ENCODE measurements at regions not wholly inside any gene's neighbourhood (a gene's known extent, or its start where the extent isn't known, plus 50 kb on each side); places are given as distances from the start of the nearest gene placed in this dataset.
A peak's percentile ranks its signal among the peaks of the same experiment; 100 is the strongest.
"Not testable (repeated sequence)": the region's sequence is repeated elsewhere in the genome, so short reads cannot be mapped to it uniquely, and the experiment has no call there.

DNA sequence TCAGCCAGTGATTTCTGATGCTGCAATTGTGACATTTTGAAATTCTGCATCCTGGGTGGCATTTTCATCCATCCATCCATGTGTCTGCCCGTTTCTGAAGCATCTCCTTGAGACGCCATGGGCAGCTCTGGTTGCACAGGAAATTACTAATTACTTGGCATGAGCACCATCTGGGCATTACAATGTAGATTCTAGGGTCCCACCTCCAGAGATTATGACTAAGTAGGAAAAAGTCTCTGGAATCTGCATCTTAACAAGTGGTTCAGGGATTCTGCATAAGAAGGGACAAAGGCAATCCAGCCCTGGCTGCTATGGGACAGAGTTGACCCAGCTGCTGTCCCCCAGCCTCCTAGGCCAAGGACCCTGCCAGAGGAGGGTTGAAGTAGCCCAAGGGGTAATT is 65.3 kb downstream of the CUZD1 start:
- DNase-seq = no peak

DNA sequence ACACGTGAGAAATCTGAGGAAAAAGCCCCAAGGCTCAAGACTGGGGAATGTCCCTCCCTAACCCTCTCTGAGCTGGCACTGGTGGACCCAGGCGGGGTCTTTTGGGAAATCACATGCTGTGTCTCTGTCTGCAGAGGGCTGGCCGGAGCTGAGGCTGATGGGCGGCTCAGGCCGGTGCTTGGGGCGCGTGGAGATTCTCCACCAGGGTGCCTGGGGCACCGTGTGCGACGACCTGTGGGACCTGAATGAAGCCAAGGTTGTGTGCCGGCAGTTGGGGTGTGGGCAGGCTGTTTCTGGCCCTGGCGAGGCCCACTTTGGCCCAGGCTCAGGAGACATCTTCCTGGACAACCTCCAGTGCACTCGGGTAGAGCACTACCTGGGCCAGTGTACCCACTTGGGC is 65.7 kb downstream of the CUZD1 start:
- DNase-seq = no peak

DNA sequence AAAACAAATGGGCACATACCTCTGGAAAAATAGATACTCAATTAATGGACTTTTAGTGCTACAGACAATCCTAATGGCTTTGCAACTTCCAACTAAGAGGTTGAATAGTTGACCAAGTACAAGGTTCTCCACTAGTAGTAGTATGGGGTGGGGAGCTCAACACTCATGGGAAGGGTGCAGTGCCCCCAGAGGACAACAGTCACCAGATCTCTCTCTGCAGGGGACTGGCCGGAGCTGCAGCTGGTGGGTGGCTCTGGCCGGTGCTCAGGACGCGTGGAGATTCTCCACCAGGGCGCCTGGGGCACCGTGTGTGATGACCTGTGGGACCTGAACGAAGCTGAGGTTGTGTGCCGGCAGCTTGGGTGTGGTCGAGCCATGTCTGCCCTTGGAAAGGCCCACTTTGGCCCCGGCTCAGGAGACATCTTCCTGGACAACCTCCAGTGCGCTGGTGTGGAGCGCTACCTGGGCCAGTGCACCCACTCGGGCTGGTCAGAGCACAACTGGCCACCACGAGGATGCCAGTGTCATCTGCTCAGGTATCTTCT is 68.1 kb downstream of the CUZD1 start:
- no peak for DNase-seq

DNA sequence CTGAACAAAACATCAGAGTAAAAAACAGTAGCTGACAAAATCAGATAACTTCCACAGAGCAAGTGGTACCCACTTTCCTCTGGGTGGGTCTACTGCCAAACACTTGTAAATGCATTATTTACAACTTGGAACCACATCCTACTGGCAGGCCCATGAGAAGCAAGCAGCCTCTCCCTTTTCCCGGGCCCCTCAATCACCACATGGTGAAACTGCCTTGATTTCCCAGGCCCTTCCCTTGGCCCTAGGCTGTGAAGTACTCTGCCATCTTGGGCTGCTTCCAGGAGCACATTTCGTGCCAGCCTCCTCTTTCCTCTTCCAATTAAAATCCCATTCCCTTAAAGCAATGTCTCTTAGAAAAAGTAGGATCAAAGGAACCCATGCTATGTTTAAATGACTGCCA is 71.4 kb downstream of the CUZD1 start:
- peak; percentile 1 for DNase-seq

DNA sequence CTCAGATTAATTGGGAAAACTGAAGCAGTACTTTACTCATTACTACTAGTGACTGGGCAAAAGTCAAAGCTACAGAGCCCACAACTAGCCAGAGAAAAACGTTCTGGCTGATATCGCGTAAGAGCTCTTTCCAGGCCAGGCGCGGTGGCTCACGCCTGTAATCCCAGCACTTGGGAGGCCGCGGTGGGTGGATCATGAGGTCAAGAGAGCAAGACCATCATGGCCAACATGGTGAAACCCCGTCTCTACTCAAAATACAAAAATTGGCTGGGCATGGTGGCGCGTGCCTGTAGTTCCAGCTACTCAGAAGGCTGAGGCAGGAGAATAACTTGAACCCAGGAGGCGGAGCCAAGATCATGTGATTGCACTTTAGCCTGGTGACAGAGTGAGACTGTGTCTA is 71.8 kb upstream of the C10orf120 start:
- not testable (repeated sequence) for DNase-seq

DNA sequence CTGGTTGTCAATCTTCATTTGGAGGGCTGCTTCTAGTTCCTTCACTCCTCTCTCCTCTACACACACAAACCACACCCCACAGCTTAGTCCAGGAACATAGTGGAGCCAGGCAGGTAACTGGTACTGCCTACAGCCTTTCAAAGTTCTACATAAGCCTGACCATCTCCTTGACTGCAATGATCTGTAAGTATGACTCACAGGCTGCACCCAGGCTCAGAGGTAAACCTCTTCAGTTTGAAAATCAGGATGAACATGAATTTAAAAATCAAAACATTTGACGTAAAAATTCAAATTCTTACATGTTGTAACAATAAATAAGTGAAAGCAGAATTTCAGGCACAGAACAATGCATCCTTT is 68.7 kb upstream of the C10orf120 start:
- no peak for DNase-seq

DNA sequence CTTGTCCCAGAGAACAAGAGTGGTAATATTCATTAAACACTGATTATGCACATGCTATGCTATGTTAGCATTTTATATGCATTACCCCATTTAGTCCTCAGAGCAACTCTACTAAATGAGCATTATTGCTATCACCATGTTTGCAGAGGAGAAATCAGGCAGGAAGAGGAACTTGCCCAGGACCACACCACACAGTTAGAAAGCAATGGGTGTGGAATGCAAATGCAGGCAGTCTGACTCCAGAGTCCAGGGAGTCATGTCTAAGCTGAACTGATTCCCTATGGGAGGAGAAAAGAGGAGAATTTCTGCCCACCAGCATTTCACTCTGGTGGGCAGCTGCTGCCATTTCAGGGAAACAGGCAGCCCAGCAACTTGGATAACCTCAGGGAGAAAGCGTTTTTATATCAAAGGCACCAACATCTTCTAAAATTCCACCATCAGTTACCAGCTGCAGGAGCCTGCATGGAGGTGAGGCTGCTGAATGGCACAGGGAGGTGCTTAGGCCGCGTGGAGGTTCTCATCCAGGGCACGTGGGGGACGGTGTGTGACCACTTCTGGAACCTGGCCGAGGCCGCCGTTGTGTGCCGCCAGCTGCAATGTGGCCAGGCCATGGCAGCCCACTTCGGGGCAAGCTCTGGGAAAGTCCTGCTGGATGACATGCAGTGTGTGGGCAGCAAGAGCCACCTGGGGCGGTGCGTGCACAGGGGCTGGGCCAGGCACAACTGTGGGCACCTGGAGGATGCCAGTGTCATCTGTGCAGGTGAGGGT is 68.2 kb upstream of the C10orf120 start:
- DNase-seq = no peak

DNA sequence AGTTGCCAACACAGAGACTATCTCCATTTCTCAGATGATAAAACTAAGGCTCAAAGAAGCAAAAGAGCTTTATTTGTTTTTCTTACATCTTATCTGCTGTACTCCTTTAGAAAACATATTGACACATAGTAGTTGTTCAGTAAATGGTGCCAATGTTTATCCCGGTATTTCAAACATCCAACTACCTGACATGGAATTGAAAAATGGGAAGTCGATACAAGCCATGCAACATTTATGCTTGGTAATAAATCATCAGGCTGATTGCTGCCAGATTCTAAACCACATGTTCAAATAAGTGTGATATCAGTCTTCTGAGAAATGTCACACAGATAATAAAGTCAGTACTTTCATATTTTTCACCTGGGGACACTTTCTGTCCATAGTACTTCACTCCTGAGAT is 65.8 kb upstream of the C10orf120 start:
- DNase-seq = no peak

DNA sequence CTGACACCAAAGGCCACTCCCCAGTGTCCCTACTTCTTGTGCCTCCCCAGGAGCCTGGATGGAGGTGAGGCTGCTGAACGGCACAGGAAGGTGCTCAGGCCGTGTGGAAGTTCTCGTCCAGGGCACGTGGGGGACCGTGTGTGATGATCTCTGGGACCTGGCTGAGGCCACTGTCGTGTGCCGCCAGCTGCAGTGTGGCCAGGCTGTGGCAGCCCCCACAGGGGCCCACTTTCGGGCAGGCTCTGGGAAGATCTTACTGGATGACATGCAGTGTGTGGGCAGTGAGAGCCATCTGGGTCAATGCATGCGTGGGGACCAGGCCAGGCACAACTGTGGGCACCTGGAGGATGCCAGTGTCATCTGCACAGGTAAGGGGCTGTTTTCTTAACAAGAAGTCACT is 57.0 kb upstream of the C10orf120 start:
- DNase-seq = no peak

DNA sequence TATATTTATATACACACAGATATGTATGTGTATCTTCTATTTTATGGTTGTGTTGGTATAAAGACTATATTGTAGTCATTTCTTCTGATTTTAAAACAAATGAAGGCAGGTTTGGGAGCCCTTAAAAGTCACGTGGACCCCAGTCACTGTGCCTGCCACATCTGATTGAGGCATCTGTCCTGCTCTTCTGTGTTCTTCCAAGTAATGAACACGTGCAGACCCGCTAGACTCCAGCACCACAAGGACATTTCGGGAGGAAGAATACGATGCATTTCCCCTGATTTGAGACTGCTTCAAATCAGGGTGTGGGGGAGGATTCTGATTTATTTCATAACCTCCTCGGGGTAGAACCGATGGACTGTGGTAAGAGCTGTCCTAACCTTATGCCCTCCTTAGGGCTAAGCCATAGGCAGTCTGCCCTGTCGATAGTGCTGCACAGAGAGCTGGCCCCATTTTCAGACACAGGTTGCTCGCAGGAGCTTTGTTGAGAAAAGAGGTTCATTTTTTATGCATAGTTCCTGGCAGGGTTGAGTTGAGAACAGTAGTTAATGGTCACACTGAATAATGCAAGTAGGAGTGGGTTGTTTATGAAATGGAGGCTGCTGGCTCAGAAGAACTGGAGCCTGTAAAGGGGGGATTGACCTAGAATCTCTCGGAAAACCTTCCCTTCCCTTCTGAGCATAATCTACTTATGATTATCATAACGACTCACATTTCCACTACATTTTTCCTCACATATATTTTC is 55.0 kb upstream of the C10orf120 start:
- DNase-seq = no peak

DNA sequence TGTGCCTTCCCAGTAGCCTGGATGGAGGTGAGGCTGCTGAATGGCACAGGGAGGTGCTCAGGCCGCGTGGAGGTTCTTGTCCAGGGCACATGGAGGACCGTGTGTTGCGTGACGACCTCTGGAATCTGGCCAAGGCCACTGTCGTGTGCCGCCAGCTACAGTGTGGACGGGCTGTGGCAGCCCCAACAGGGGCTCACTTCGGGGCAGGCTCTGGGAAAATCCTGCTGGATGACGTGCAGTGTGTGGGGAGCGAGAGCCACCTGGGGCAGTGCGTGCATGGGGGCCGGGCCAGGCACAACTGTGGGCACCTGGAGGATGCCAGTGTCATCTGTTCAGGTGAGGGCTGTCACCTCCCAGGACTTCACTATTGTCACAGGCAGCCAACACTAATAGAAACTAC is 50.2 kb upstream of the C10orf120 start:
- DNase-seq = no peak
